ENCODE measurements at regions not wholly inside any gene's neighbourhood (a gene's known extent, or its start where the extent isn't known, plus 50 kb on each side); places are given as distances from the start of the nearest gene placed in this dataset.

GRCh38 chr10:61356354-61356753, 96.8 kb downstream of the TMEM26 start:
- no peak overlapping the region for H3K27ac Mint-ChIP-seq (ENCODE audit: unreplicated experiment)

DNA sequence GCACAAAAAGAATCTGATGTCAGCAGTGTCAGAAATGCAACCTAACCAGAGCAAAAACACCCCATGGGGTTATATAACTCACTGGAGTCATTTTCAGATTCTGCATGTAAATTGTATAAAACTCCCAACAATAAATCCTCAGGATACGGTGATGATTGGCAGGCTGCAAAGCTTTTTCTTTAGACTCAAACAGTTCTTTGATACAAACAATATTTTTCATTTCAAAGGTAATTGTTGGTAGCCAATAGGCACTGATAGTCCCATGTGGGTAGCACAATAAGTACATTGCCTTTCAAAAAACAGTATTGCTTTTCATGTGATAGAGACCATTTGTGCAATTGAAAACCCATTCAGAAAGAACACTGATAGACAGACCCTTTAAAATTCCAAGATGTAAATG, 98.0 kb downstream of the TMEM26 start:
- no peak for DNase-seq (ENCODE audit: low spot score)
- Mint-ChIP-seq H3K4me1 (ENCODE audit: unreplicated experiment) (no peaks in the 10 kb centered on the region), H3K36me3 (ENCODE audit: low read depth, unreplicated experiment) (no peaks in the 10 kb centered on the region), H3K27me3 (ENCODE audit: unreplicated experiment) (no peaks in the 10 kb centered on the region), H3K9me3 (ENCODE audit: unreplicated experiment) (no peaks in the 10 kb centered on the region), H3K4me3 (ENCODE audit: unreplicated experiment) (no peak overlapping the region), H3K27ac (ENCODE audit: unreplicated experiment) (no peak overlapping the region)
- no peak for TF ChIP-seq CTCF (IDR thresholded peaks at IDR 0.05; ENCODE audit: unreplicated experiment)

More at GRCh38 chr10:61356354-61356753, 96.8 kb downstream of the TMEM26 start:
- Mint-ChIP-seq H3K4me1 (ENCODE audit: unreplicated experiment) (no peaks in the 10 kb centered on the region), H3K9me3 (ENCODE audit: unreplicated experiment) (no peaks in the 10 kb centered on the region), H3K36me3 (ENCODE audit: low read depth, unreplicated experiment) (no peaks in the 10 kb centered on the region), H3K4me3 (ENCODE audit: unreplicated experiment) (no peak overlapping the region), H3K27me3 (ENCODE audit: unreplicated experiment) (no peaks in the 10 kb centered on the region)
- TF ChIP-seq CTCF (IDR thresholded peaks at IDR 0.05; ENCODE audit: unreplicated experiment) = no peak
- no peak for DNase-seq (ENCODE audit: low spot score)

GRCh38 chr10:61354401-61354975, 98.7 kb downstream of the TMEM26 start:
- Mint-ChIP-seq H3K27me3 (ENCODE audit: unreplicated experiment) (no peaks in the 10 kb centered on the region), H3K27ac (ENCODE audit: unreplicated experiment) (no peak overlapping the region), H3K36me3 (ENCODE audit: low read depth, unreplicated experiment) (no peaks in the 10 kb centered on the region), H3K9me3 (ENCODE audit: unreplicated experiment) (no peaks in the 10 kb centered on the region), H3K4me3 (ENCODE audit: unreplicated experiment) (no peak overlapping the region), H3K4me1 (ENCODE audit: unreplicated experiment) (no peaks in the 10 kb centered on the region)
- TF ChIP-seq CTCF (IDR thresholded peaks at IDR 0.05; ENCODE audit: unreplicated experiment) = no peak
- no peak for DNase-seq (ENCODE audit: low spot score)

GRCh38 chr10:61350794-61351193, 102.4 kb downstream of the TMEM26 start:
- no peak overlapping the region for H3K4me3 Mint-ChIP-seq (ENCODE audit: unreplicated experiment)
- no peak for DNase-seq (ENCODE audit: low spot score)

More at GRCh38 chr10:61350794-61351193, 102.4 kb downstream of the TMEM26 start:
- H3K36me3 Mint-ChIP-seq (ENCODE audit: low read depth, unreplicated experiment) = no peaks in the 10 kb centered on the region
- TF ChIP-seq CTCF (IDR thresholded peaks at IDR 0.05; ENCODE audit: unreplicated experiment) = no peak
- no peaks in the 10 kb centered on the region for H3K27me3 Mint-ChIP-seq (ENCODE audit: unreplicated experiment)
- H3K4me1 Mint-ChIP-seq (ENCODE audit: unreplicated experiment) = no peaks in the 10 kb centered on the region
- no peak overlapping the region for H3K27ac Mint-ChIP-seq (ENCODE audit: unreplicated experiment)
- no peaks in the 10 kb centered on the region for H3K9me3 Mint-ChIP-seq (ENCODE audit: unreplicated experiment)
